ENCODE measurements at regions not wholly inside any gene's neighbourhood (a gene's known extent, or its start where the extent isn't known, plus 50 kb on each side); places are given as distances from the start of the nearest gene placed in this dataset.
"Not testable (repeated sequence)": the region's sequence is repeated elsewhere in the genome, so short reads cannot be mapped to it uniquely, and the experiment has no call there.

DNA sequence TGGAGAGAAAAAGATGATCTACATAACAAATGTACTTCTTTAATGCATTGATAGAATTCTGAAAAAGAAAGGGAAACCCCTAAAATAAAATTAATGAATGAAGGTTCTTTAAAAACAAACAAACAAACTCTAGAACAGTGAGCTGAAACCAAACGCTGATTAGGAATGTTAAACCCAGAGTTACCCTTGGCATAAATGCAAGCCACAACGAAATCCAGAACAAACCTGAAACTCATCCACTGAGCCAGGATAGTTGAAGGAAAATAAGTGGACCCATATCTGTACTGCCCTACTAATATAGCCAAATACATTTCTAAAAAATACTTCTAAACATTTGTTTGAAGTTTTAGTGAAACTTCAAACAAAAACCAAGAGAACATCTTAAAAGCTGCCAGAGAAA, 505.3 kb downstream of the TTLL7 start:
- H3K27ac ChIP-seq (ENCODE audit: low read depth, low read length, poor library complexity, severe bottlenecking), result no peak overlapping the region
- H3K4me1 ChIP-seq (ENCODE audit: insufficient read depth, low read length, severe bottlenecking), result no peaks in the 10 kb centered on the region
- no peak overlapping the region for H3K4me2 ChIP-seq (ENCODE audit: low read length)
- no peak overlapping the region for H2AFZ ChIP-seq (ENCODE audit: low read length)
- no peaks in the 10 kb centered on the region for H3F3A ChIP-seq (ENCODE audit: insufficient read depth, low read length)
- H3K9me3 ChIP-seq (ENCODE audit: low read length), result no peaks in the 10 kb centered on the region
- no peaks in the 10 kb centered on the region for H3K27me3 ChIP-seq (ENCODE audit: insufficient read depth, low read length)
- no peak overlapping the region for H3K9ac ChIP-seq (ENCODE audit: low read length)
- no peaks in the 10 kb centered on the region for H3K36me3 ChIP-seq (ENCODE audit: insufficient read depth, low read length)
- H3K4me3 ChIP-seq (ENCODE audit: low read depth, low read length, poor library complexity, severe bottlenecking), result no peak overlapping the region
- H3K79me2 ChIP-seq (ENCODE audit: insufficient read depth, low read length), result no peaks in the 10 kb centered on the region
- no peaks in the 10 kb centered on the region for H4K20me1 ChIP-seq (ENCODE audit: insufficient read depth, low read length)
- TF ChIP-seq EZH2 (IDR thresholded peaks at IDR 0.05; ENCODE audit: borderline replicate concordance, low read length), result no peak
- TF ChIP-seq, protein P1, sequence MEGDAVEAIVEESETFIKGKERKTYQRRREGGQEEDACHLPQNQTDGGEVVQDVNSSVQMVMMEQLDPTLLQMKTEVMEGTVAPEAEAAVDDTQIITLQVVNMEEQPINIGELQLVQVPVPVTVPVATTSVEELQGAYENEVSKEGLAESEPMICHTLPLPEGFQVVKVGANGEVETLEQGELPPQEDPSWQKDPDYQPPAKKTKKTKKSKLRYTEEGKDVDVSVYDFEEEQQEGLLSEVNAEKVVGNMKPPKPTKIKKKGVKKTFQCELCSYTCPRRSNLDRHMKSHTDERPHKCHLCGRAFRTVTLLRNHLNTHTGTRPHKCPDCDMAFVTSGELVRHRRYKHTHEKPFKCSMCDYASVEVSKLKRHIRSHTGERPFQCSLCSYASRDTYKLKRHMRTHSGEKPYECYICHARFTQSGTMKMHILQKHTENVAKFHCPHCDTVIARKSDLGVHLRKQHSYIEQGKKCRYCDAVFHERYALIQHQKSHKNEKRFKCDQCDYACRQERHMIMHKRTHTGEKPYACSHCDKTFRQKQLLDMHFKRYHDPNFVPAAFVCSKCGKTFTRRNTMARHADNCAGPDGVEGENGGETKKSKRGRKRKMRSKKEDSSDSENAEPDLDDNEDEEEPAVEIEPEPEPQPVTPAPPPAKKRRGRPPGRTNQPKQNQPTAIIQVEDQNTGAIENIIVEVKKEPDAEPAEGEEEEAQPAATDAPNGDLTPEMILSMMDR (IDR thresholded peaks at IDR 0.05; ENCODE audit: low read length), result no peak
- H3K9me2 ChIP-seq (ENCODE audit: low read depth, low read length), result no peaks in the 10 kb centered on the region

DNA sequence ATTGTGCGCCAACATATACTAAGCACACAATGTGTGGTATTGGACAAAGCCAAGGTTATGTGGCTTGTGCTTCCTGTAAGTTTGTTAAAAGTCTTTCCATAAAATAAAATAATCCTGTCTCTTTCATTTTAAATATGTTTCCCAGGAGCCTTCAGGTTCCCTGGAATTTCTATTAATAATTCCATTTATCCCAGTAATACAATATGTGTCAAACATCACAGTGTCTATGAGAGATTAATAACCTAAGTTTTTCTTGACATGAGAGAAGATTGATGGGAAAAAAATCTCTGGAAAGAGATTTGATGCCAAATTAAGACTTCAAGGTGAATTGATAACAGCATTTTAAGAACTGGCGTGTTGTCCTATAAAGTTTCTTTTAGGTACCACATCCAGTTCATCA, 507.0 kb downstream of the TTLL7 start:
- no peaks in the 10 kb centered on the region for H3F3A ChIP-seq (ENCODE audit: insufficient read depth, low read length)
- H3K9me3 ChIP-seq (ENCODE audit: low read length), result no peaks in the 10 kb centered on the region
- no peak overlapping the region for H3K4me3 ChIP-seq (ENCODE audit: low read depth, low read length, poor library complexity, severe bottlenecking)
- no peaks in the 10 kb centered on the region for H3K4me1 ChIP-seq (ENCODE audit: insufficient read depth, low read length, severe bottlenecking)
- H3K9ac ChIP-seq (ENCODE audit: low read length), result no peak overlapping the region
- H3K36me3 ChIP-seq (ENCODE audit: insufficient read depth, low read length), result no peaks in the 10 kb centered on the region
- no peak overlapping the region for H3K4me2 ChIP-seq (ENCODE audit: low read length)
- H4K20me1 ChIP-seq (ENCODE audit: insufficient read depth, low read length), result no peaks in the 10 kb centered on the region
- H3K79me2 ChIP-seq (ENCODE audit: insufficient read depth, low read length), result no peaks in the 10 kb centered on the region
- no peaks in the 10 kb centered on the region for H3K9me2 ChIP-seq (ENCODE audit: low read depth, low read length)
- no peaks in the 10 kb centered on the region for H3K27me3 ChIP-seq (ENCODE audit: insufficient read depth, low read length)
- TF ChIP-seq, protein P1 (IDR thresholded peaks at IDR 0.05; ENCODE audit: low read length), result no peak
- no peak for TF ChIP-seq EZH2 (IDR thresholded peaks at IDR 0.05; ENCODE audit: borderline replicate concordance, low read length)
- H3K27ac ChIP-seq (ENCODE audit: low read depth, low read length, poor library complexity, severe bottlenecking), result no peak overlapping the region
- no peak overlapping the region for H2AFZ ChIP-seq (ENCODE audit: low read length)

DNA sequence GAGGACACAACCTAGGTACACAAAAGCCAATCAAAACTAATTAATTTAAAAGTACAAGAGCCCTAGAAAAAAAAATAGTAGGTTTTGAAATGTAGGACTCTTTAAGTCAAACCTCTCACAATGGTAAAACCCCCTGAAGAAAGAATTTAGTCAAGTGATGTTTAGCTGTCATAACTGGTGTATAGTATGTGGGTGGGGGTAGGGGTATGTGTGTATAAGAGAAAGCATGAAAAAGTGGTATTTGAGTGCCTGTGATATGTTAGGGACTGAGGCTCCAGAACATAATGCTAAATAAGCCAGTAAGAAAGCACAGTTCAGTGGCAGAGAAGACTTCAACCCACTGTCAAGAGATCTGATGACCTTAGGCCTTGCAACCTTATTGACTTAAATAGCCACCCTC, 507.9 kb downstream of the TTLL7 start:
- Histone ChIP-seq H3K79me2 (ENCODE audit: insufficient read depth, low read length) (no peaks in the 10 kb centered on the region), H3K9me2 (ENCODE audit: low read depth, low read length) (no peaks in the 10 kb centered on the region), H2AFZ (ENCODE audit: low read length) (no peak overlapping the region), H3K27me3 (ENCODE audit: insufficient read depth, low read length) (no peaks in the 10 kb centered on the region), H3K4me3 (ENCODE audit: low read depth, low read length, poor library complexity, severe bottlenecking) (no peak overlapping the region), H3K9me3 (ENCODE audit: low read length) (no peaks in the 10 kb centered on the region), H3K4me1 (ENCODE audit: insufficient read depth, low read length, severe bottlenecking) (no peaks in the 10 kb centered on the region), H3K27ac (ENCODE audit: low read depth, low read length, poor library complexity, severe bottlenecking) (no peak overlapping the region), H3K9ac (ENCODE audit: low read length) (no peak overlapping the region), H3K36me3 (ENCODE audit: insufficient read depth, low read length) (no peaks in the 10 kb centered on the region), H3K4me2 (ENCODE audit: low read length) (no peak overlapping the region), H4K20me1 (ENCODE audit: insufficient read depth, low read length) (no peaks in the 10 kb centered on the region), H3F3A (ENCODE audit: insufficient read depth, low read length) (no peaks in the 10 kb centered on the region)
- TF ChIP-seq, protein P1 (IDR thresholded peaks at IDR 0.05; ENCODE audit: low read length), result no peak
- TF ChIP-seq EZH2 (IDR thresholded peaks at IDR 0.05; ENCODE audit: borderline replicate concordance, low read length), result no peak

DNA sequence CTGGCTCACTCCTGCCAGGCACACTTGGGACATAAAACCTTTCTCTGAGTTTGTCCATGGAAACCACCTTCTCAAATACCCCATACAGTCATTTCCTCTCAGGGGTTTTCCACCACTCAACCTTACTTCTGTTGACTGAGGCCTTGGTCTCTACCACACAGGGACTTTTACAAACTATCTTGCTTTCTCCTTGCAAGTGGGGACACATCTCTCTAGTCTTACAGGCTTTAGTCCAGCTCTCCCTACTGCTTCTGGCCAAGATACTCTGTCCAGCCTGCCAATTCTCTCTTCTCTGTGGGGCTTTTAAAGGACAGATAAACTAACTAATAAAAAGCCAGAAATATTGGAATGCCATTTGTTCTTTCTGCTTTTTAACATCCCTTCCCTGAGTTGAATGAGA, 510.8 kb downstream of the TTLL7 start:
- not testable (repeated sequence) for H3K9ac ChIP-seq (ENCODE audit: low read length)

DNA sequence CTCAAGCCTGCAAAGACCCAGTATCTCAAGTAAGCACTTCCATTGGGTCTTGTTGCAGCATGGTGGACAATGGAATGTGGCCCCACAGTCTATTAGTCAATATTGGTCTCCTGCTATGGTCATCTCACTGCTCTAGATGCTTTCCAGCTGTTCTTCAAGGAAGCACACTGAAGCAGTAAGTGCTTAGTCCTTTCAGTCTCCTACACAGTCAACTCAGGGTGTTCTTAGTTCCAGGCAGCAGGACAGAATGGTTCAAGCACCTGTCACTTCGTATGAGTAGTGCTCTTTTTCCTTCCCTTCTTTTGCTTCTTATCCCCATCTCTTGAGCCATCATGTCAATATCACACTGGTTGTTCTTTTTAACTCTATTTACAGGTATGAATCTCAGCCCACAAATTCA, 511.5 kb downstream of the TTLL7 start:
- H3K9ac ChIP-seq (ENCODE audit: low read length); H3K4me2 ChIP-seq (ENCODE audit: low read length); H3K4me1 ChIP-seq (ENCODE audit: insufficient read depth, low read length, severe bottlenecking); H3K79me2 ChIP-seq (ENCODE audit: insufficient read depth, low read length); H2AFZ ChIP-seq (ENCODE audit: low read length); H3K36me3 ChIP-seq (ENCODE audit: insufficient read depth, low read length); H4K20me1 ChIP-seq (ENCODE audit: insufficient read depth, low read length); H3K27ac ChIP-seq (ENCODE audit: low read depth, low read length, poor library complexity, severe bottlenecking); H3K9me2 ChIP-seq (ENCODE audit: low read depth, low read length); H3K9me3 ChIP-seq (ENCODE audit: low read length); H3K4me3 ChIP-seq (ENCODE audit: low read depth, low read length, poor library complexity, severe bottlenecking); H3F3A ChIP-seq (ENCODE audit: insufficient read depth, low read length); H3K27me3 ChIP-seq (ENCODE audit: insufficient read depth, low read length): not testable (repeated sequence)

More for the DNA sequence above, 510.8 kb downstream of the TTLL7 start:
- H3K9me2 ChIP-seq (ENCODE audit: low read depth, low read length); H3K4me1 ChIP-seq (ENCODE audit: insufficient read depth, low read length, severe bottlenecking); H3K27ac ChIP-seq (ENCODE audit: low read depth, low read length, poor library complexity, severe bottlenecking); H3K4me3 ChIP-seq (ENCODE audit: low read depth, low read length, poor library complexity, severe bottlenecking); H2AFZ ChIP-seq (ENCODE audit: low read length); H3K9me3 ChIP-seq (ENCODE audit: low read length); H3K27me3 ChIP-seq (ENCODE audit: insufficient read depth, low read length); H3F3A ChIP-seq (ENCODE audit: insufficient read depth, low read length); H3K4me2 ChIP-seq (ENCODE audit: low read length); H4K20me1 ChIP-seq (ENCODE audit: insufficient read depth, low read length); H3K36me3 ChIP-seq (ENCODE audit: insufficient read depth, low read length); H3K79me2 ChIP-seq (ENCODE audit: insufficient read depth, low read length): not testable (repeated sequence)
